ENCODE measurements at regions not wholly inside any gene's neighbourhood (a gene's known extent, or its start where the extent isn't known, plus 50 kb on each side); places are given as distances from the start of the nearest gene placed in this dataset.

- H3K27me3 ChIP-seq (ENCODE audit: insufficient read depth, low read depth, severe bottlenecking): no peaks in the 10 kb centered on the region
- no peak for TF ChIP-seq CTCF (IDR thresholded peaks at IDR 0.05; ENCODE audit: low read depth, low read length)
- no peaks in the 10 kb centered on the region for H3K9me3 ChIP-seq (ENCODE audit: severe bottlenecking)
These were observed 128.8 kb upstream of the FOXF1 start for GRCh38 chr16:86381491-86381890.

GRCh38 chr16:86382067-86382773 lies 128.1 kb upstream of the FOXF1 start:
- no peak overlapping the region for H3K27ac ChIP-seq
- DNase-seq: no peak
- no peak for TF ChIP-seq CTCF (IDR thresholded peaks at IDR 0.05; ENCODE audit: low read depth, low read length)
- no peaks in the 10 kb centered on the region for H3K27me3 ChIP-seq (ENCODE audit: insufficient read depth, low read depth, severe bottlenecking)
- no peak overlapping the region for H3K4me3 ChIP-seq (ENCODE audit: low read depth, low read length)
- no peaks in the 10 kb centered on the region for H3K9me3 ChIP-seq (ENCODE audit: severe bottlenecking)
- no peaks in the 10 kb centered on the region for H3K36me3 ChIP-seq

More at GRCh38 chr16:86381491-86381890, 128.8 kb upstream of the FOXF1 start:
- Histone ChIP-seq H3K27ac (no peak overlapping the region), H3K36me3 (no peaks in the 10 kb centered on the region), H3K4me3 (ENCODE audit: low read depth, low read length) (no peak overlapping the region)
- DNase-seq: no peak

- Histone ChIP-seq H3K9me3 (ENCODE audit: severe bottlenecking) (no peaks in the 10 kb centered on the region), H3K36me3 (no peaks in the 10 kb centered on the region), H3K4me3 (ENCODE audit: low read depth, low read length) (no peak overlapping the region), H3K27me3 (ENCODE audit: insufficient read depth, low read depth, severe bottlenecking) (no peaks in the 10 kb centered on the region), H3K27ac (no peak overlapping the region)
- no peak for DNase-seq
- TF ChIP-seq CTCF (IDR thresholded peaks at IDR 0.05; ENCODE audit: low read depth, low read length): no peak
These were observed 127.4 kb upstream of the FOXF1 start for GRCh38 chr16:86382774-86383407.

- Histone ChIP-seq H3K27me3 (ENCODE audit: insufficient read depth, low read depth, severe bottlenecking) (no peaks in the 10 kb centered on the region), H3K27ac (no peak overlapping the region), H3K4me3 (ENCODE audit: low read depth, low read length) (no peak overlapping the region), H3K9me3 (ENCODE audit: severe bottlenecking) (no peaks in the 10 kb centered on the region), H3K36me3 (no peaks in the 10 kb centered on the region)
- DNase-seq: no peak
- TF ChIP-seq CTCF (IDR thresholded peaks at IDR 0.05; ENCODE audit: low read depth, low read length): no peak
These were observed 126.7 kb upstream of the FOXF1 start for GRCh38 chr16:86383488-86384262.

- H3K36me3 ChIP-seq: no peaks in the 10 kb centered on the region
- H3K27ac ChIP-seq: no peak overlapping the region
- no peak for TF ChIP-seq CTCF (IDR thresholded peaks at IDR 0.05; ENCODE audit: low read depth, low read length)
- no peak for DNase-seq
- no peak overlapping the region for H3K4me3 ChIP-seq (ENCODE audit: low read depth, low read length)
- no peaks in the 10 kb centered on the region for H3K9me3 ChIP-seq (ENCODE audit: severe bottlenecking)
- no peaks in the 10 kb centered on the region for H3K27me3 ChIP-seq (ENCODE audit: insufficient read depth, low read depth, severe bottlenecking)
These were observed 126.1 kb upstream of the FOXF1 start for GRCh38 chr16:86384263-86384649.
